Activated naive CD4-positive, alpha-beta T cell treated with anti-CD3 and anti-CD28 coated beads for 36 hours (primary cell): ENCODE measurements at regions not wholly inside any gene's neighbourhood (a gene's known extent, or its start where the extent isn't known, plus 50 kb on each side); places are given as distances from the start of the nearest gene placed in this dataset.

Experiments used
- CTCF ChIA-PET: fragments of 350-600 bp; sonication (Branson Sonifier 250); formaldehyde crosslinking; loops from one replicate; lab custom pipeline; 2021; ENCODE audit warnings: antibody characterized with exemption; lab: Charles Lee
- DNase-seq: peaks from one replicate; pipeline ENCODE4 v3.0.0-alpha.2; 2020
- H3K27ac Mint-ChIP-seq: one replicate; pipeline ENCODE4 v1.8.0; 2021; ENCODE audit warnings: mild to moderate bottlenecking, mixed read lengths
- H3K27me3 Mint-ChIP-seq: one replicate; pipeline ENCODE4 v1.8.0; 2021; ENCODE audit warnings: low read depth, mixed read lengths
- H3K36me3 Mint-ChIP-seq: one replicate; pipeline ENCODE4 v1.8.0; 2021; ENCODE audit warnings: low read depth, mixed read lengths
- H3K4me1 Mint-ChIP-seq: one replicate; pipeline ENCODE4 v1.8.0; 2021; ENCODE audit warnings: low read depth, mixed read lengths
- H3K4me3 Mint-ChIP-seq: one replicate; pipeline ENCODE4 v1.8.0; 2021; ENCODE audit warnings: mild to moderate bottlenecking, moderate library complexity, mixed read lengths
- H3K9me3 Mint-ChIP-seq: one replicate; pipeline ENCODE4 v1.8.0; 2021; ENCODE audit warnings: mixed read lengths
- intact Hi-C: fragments of 100-400 bp; cut with micrococcal nuclease; formaldehyde crosslinking; loops from one replicate; pipeline ENCODE4 v1.15.1; 2023

DNA sequence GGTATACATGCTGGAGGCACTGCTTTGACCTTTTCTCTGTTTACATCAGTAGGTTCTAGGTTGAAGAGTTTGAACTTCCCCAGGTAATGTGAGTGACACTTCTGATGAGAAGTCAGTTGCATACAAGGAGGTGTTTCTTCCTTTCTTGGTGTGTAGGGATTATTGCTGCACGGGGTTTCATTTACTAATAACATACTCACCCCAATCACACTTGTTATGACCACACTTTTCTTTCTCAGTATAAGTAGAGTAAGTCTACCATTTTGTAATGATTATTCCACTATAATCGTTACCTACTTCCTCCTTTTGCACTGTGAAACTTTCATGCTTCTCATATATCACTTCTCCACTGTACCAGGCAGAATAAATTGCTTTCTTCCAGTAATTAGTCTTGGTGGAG is 138.0 kb downstream of the TNFSF13B start:
- intact Hi-C loops = loop anchor here (1.0 to 5.0 kb wide), 4 partner anchors 8 to 1370 kb away; partner anchors contain the start of genes ABHD13 and LIG4
- no peak overlapping the region for H3K27ac Mint-ChIP-seq
- no peak for DNase-seq
- no peak overlapping the region for H3K4me3 Mint-ChIP-seq
- no peaks in the 10 kb centered on the region for H3K27me3 Mint-ChIP-seq
- H3K4me1 Mint-ChIP-seq = peaks cover 45% of the 10 kb centered on the region
- H3K36me3 Mint-ChIP-seq = no peaks in the 10 kb centered on the region
- CTCF ChIA-PET = no interaction called here
- H3K9me3 Mint-ChIP-seq = no peaks in the 10 kb centered on the region

DNA sequence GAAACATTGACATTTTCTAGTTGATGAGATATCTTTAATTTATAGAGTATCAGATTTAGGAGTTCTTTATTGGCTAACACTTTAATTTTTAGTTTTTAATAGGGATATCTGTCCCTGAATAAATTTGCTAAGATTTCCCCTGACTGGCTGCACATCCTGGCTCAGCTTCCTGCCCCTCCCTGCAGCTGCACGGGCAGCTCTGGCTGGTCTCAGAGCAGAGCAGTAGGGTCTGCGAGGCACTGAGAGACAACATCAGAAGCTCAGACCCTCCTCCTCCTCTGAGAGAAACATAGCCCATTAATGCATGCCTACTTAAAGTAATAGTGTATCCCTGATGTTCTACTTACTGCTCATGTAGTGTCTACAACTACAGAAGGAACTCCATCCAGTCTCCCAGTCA is 139.2 kb downstream of the TNFSF13B start:
- Mint-ChIP-seq H3K27me3 (no peaks in the 10 kb centered on the region), H3K4me1 (peaks cover 51% of the 10 kb centered on the region), H3K36me3 (no peaks in the 10 kb centered on the region), H3K4me3 (no peak overlapping the region), H3K9me3 (peaks cover 3% of the 10 kb centered on the region), H3K27ac (no peak overlapping the region)
- DNase-seq = peak; percentile 28
- intact Hi-C loops = loop anchor here (5.0 kb wide), 3 partner anchors 86 to 1369 kb away; partner anchors contain the start of genes ABHD13 and LIG4
- CTCF ChIA-PET = no interaction called here

DNA sequence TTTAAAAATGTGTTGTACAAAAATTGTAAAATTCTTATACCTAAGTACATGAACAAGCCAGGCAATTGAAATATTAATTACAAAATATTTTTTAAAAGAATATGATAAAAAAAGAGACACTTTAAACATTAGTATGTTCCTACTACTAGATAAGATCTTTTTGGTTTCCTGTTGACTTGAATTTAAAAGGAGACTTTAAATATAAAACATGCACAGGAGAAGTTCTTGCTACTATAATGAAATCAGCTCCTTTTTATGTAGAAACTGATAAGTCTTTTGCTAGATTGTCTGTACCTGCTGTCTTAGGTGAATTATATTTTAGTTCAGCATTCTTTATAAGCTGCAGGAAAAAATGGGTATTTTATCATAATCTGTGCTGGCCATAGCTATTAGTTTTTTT is 140.2 kb downstream of the TNFSF13B start:
- intact Hi-C loops = loop anchor here (5.0 kb wide), 3 partner anchors 87 to 1368 kb away; partner anchors contain the start of genes ABHD13 and LIG4
- Mint-ChIP-seq H3K27ac (no peak overlapping the region), H3K4me1 (peaks cover 57% of the 10 kb centered on the region), H3K4me3 (no peak overlapping the region), H3K9me3 (peaks cover 3% of the 10 kb centered on the region), H3K27me3 (no peaks in the 10 kb centered on the region), H3K36me3 (no peaks in the 10 kb centered on the region)
- DNase-seq = no peak
- CTCF ChIA-PET = interaction anchor here (0.6 kb wide), 1 partner anchor 254 kb away, joined by 3 read pairs; no protein-coding TSS in a partner anchor

DNA sequence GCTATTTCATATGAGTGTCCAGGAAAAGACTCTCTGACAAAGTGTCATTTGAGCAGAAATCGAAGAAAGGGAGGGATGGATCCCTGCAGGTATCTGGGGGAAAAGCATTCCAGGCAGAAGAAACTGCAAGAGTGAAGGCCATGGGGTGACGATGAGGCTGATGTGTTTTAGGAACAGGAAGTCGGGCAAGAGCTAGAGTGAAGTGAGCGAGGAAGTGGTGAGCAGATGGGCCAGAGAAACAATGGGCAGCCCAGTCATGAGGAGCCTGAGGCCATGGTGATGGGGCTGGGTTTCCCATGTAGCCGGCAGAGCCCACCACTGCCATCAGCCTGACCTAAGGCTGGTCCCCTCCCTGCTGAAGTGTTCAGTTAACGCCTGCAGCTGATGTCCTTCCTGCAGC is 150.2 kb downstream of the TNFSF13B start:
- CTCF ChIA-PET = no interaction called here
- H3K27me3 Mint-ChIP-seq = no peaks in the 10 kb centered on the region
- peaks cover 15% of the 10 kb centered on the region for H3K9me3 Mint-ChIP-seq
- peaks cover 13% of the 10 kb centered on the region for H3K4me1 Mint-ChIP-seq
- no peak for DNase-seq
- no peak overlapping the region for H3K27ac Mint-ChIP-seq
- intact Hi-C loops = no loop called here
- H3K36me3 Mint-ChIP-seq = peaks cover 3% of the 10 kb centered on the region
- H3K4me3 Mint-ChIP-seq = no peak overlapping the region

DNA sequence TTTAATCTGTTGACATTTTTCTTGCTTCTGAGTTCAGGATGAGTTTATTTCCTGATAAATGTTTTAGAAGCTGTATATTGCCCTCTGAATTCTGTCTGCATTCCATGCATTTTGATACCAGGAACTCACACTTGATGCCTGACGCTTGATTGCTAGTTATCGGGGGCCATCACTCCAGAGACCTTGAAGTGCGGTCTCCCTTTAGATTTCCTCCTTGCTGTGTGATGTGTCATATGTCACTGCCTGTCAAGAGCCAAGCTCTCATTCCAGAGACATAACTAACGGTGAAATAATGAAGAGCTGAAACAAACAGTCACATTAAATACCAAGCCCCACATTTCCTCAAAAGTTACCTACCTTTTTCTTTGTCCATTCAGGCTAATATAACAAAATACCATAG is 155.5 kb downstream of the TNFSF13B start:
- Mint-ChIP-seq H3K4me3 (no peak overlapping the region), H3K27me3 (no peaks in the 10 kb centered on the region), H3K9me3 (no peaks in the 10 kb centered on the region), H3K27ac (no peak overlapping the region), H3K4me1 (peaks cover 6% of the 10 kb centered on the region), H3K36me3 (no peaks in the 10 kb centered on the region)
- no peak for DNase-seq
- intact Hi-C loops = no loop called here
- CTCF ChIA-PET = no interaction called here

DNA sequence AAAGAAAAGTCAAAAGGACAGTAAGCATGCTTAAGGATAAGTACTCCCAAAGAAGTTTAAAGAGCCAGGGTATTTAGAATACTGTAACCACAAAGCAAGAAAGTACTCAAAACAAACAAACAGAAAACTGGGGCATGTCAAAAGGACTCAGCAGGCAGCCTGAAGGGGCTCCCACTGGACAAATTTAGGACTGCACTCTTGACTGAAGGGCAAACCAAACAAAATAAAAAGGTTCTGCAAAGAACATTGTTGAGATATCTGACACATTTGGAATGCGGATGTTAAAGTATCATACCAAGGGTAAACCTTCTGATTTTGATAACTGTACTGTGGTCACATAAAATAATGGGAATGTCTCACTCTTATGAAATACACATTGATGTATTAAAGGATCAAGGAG is 157.4 kb downstream of the TNFSF13B start:
- no peak overlapping the region for H3K27ac Mint-ChIP-seq
- CTCF ChIA-PET = no interaction called here
- H3K9me3 Mint-ChIP-seq = no peaks in the 10 kb centered on the region
- H3K27me3 Mint-ChIP-seq = no peaks in the 10 kb centered on the region
- H3K4me1 Mint-ChIP-seq = peaks cover 6% of the 10 kb centered on the region
- H3K4me3 Mint-ChIP-seq = no peak overlapping the region
- intact Hi-C loops = no loop called here
- DNase-seq = no peak
- H3K36me3 Mint-ChIP-seq = no peaks in the 10 kb centered on the region

DNA sequence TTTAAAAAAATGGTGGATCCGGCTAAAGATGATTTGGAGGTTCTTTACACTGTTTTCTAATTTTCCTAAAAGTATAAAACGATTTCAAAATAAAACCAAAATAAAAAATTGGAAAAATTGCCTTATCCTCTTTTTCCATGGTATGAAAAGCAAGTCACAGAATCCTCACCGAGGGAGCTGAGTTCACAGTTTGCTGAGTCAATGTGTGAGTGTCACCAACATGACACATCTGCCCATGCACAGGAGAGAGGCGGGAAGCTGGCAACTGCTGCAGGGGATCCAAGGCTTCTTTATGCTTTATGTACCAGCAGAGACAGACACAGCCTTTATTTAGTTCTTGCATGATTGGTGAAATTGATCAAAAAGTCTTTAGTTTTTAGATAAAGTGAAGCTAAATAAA is 157.8 kb downstream of the TNFSF13B start:
- intact Hi-C loops = no loop called here
- H3K4me3 Mint-ChIP-seq = no peak overlapping the region
- no peaks in the 10 kb centered on the region for H3K9me3 Mint-ChIP-seq
- no peaks in the 10 kb centered on the region for H3K27me3 Mint-ChIP-seq
- no peak overlapping the region for H3K27ac Mint-ChIP-seq
- no peak for DNase-seq
- peaks cover 6% of the 10 kb centered on the region for H3K4me1 Mint-ChIP-seq
- no peaks in the 10 kb centered on the region for H3K36me3 Mint-ChIP-seq
- CTCF ChIA-PET = no interaction called here

DNA sequence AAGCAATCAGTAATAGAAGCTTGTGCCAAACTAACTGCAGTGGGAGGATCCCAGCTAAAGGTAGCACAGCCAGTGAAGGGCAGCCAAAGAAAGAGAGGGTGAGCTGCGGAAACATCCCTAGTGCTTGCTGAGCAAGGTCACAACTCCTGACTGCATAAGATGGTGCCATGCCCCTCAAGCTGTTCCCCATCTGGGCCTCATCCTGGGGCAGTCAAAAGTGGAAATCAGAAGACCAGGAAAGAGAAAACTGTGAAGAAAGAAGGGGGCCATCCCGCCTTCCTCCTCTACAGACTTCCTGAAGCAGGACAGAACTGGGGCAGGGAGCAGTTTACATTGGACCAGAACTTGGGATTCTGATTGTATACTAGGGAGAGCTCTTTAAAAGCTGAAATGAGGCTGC is 159.2 kb downstream of the TNFSF13B start:
- Mint-ChIP-seq H3K9me3 (no peaks in the 10 kb centered on the region), H3K4me3 (no peak overlapping the region), H3K36me3 (no peaks in the 10 kb centered on the region), H3K27ac (no peak overlapping the region), H3K4me1 (no peaks in the 10 kb centered on the region), H3K27me3 (no peaks in the 10 kb centered on the region)
- intact Hi-C loops = no loop called here
- no peak for DNase-seq
- CTCF ChIA-PET = interaction anchor here (0.7 kb wide), 1 partner anchor 41 kb away, joined by 3 read pairs; no protein-coding TSS in a partner anchor

DNA sequence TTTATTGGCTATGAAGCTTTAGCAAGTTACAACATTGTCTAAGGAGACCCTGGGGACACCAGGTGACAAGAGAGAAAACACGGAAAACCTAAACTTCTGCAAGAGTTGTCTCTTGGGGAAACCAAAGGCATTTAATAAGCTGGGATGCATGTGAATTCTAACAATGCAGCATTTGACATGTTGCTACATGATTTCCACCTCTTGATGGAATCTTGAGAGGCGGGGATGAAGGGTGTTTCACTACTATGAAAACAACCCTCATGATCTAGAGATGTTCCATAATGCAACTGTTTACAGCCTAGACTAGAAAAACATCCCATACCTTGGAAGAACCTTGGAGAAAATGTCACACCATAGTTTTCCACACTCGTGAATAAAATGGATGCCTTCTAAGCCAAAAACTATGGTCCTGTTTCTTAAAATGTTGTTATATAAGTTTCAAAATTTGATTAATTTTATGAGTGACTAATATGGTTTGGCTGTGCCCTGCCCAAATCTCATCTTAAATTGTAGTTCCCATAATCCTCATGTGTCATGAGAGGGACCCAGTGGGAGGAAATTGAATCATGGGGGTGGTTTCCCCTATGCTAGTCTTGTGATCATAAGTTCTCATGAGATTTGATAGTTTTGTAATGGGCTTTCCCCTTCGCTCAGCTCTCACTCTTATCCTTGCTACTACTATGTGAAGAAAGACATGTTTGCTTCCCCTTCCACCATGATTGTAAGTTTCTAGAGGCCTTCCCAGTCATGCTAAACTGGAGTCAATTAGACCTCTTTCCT is 164.6 kb downstream of the TNFSF13B start:
- Mint-ChIP-seq H3K4me1 (no peaks in the 10 kb centered on the region), H3K4me3 (no peak overlapping the region), H3K27me3 (no peaks in the 10 kb centered on the region), H3K36me3 (no peaks in the 10 kb centered on the region), H3K9me3 (peaks cover 2% of the 10 kb centered on the region), H3K27ac (no peak overlapping the region)
- no peak for DNase-seq
- CTCF ChIA-PET = no interaction called here
- intact Hi-C loops = no loop called here

DNA sequence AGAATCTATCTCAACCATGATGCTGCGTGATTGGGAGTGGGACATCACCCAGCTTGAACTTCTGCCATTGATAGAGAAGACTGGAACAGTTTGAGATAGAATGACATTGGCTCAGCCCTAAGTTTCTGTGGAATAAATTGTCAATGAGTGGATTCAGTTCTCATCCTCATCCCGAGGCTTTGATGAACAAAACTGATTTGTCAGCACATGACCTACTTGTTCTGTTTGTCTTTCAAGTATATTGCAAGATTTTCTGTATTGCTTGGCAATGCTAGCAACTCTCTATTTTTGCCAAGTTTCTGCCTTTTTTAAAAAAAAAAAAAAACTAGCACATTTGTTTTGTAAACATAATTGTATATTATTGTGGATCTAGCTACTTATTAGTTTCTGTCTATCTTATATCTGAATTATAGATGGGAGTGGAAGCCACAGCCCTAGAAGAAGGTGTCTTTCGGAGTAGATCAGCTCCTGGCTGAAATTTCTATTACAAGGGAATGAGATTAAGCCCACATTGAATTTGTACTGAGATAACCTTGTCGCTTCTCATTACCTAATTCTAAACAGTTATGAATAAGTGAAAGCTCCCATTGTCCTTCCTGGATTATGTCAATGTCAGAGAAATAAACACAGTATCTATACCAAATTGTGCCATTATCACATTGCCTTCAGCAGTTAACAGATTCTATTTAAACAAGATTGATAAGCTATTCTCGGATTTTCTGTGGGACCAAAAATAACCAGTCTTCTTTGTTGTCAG is 166.1 kb downstream of the TNFSF13B start:
- Mint-ChIP-seq H3K36me3 (no peaks in the 10 kb centered on the region), H3K4me1 (no peaks in the 10 kb centered on the region), H3K9me3 (peaks cover 2% of the 10 kb centered on the region), H3K4me3 (no peak overlapping the region), H3K27me3 (no peaks in the 10 kb centered on the region), H3K27ac (no peak overlapping the region)
- CTCF ChIA-PET = no interaction called here
- intact Hi-C loops = no loop called here
- no peak for DNase-seq

DNA sequence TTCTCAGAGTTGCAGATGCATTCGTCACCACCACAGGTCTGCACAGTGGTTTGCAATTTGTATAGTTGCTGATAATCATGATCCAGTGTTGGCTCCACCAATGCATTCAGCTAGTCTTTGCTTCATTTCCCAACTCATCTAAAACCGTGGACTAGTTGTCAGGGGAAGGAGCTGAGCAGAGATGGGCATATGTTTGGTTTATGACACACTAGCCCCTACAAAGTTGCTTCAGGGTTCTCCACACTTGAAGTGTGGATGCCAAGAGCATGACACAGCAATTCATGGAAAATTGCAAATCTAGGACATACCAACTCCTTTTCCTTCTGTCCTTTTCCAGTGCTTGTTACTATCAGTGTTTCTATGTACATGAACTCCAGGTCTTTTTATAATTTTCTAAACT is 168.0 kb downstream of the TNFSF13B start:
- Mint-ChIP-seq H3K27ac (no peak overlapping the region), H3K4me3 (no peak overlapping the region), H3K9me3 (peaks cover 4% of the 10 kb centered on the region), H3K4me1 (no peaks in the 10 kb centered on the region), H3K27me3 (no peaks in the 10 kb centered on the region), H3K36me3 (no peaks in the 10 kb centered on the region)
- intact Hi-C loops = no loop called here
- no peak for DNase-seq
- CTCF ChIA-PET = no interaction called here

DNA sequence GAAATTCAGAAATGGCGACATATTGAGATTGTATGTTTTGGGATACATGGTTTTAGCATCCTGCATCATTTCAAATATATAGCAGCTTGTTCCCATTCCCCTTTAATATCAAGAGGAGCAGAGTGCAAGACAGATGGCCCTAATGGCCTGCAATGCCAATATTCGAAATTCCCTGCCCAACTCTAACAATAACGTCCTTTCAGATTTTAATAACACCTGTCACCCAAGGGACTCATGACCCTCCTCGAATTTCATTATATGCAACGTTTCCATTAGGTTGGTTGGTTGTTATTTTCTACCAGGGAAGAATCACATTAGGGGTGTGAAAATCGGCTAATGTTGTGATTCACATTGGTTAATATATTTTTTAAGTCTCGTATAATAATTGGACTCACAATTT is 170.0 kb downstream of the TNFSF13B start:
- intact Hi-C loops = no loop called here
- H3K27me3 Mint-ChIP-seq = no peaks in the 10 kb centered on the region
- CTCF ChIA-PET = no interaction called here
- H3K9me3 Mint-ChIP-seq = peaks cover 3% of the 10 kb centered on the region
- no peak overlapping the region for H3K4me3 Mint-ChIP-seq
- no peaks in the 10 kb centered on the region for H3K36me3 Mint-ChIP-seq
- DNase-seq = no peak
- H3K4me1 Mint-ChIP-seq = no peaks in the 10 kb centered on the region
- no peak overlapping the region for H3K27ac Mint-ChIP-seq

DNA sequence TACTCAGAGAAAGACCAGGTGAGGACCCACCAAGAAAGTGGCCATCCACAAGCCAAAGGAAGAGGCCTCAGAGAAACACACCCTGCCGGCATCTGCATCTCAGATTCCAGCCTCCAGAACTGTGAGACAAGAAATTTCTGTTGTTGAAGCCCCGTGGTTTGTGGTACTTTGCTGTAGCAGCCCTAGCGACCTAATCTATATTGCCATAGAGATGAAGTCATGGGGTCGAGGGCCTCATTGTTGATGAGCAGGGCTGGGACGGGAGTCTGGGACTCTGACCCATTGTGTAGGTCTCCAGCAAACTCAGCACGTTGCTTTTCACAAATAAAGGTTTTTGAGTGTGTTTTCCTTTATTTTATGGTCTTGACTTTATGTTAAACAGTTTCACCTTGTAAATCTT is 174.9 kb downstream of the TNFSF13B start:
- H3K27me3 Mint-ChIP-seq = no peaks in the 10 kb centered on the region
- DNase-seq = no peak
- H3K4me1 Mint-ChIP-seq = no peaks in the 10 kb centered on the region
- H3K27ac Mint-ChIP-seq = no peak overlapping the region
- H3K9me3 Mint-ChIP-seq = peaks cover 3% of the 10 kb centered on the region
- no peak overlapping the region for H3K4me3 Mint-ChIP-seq
- H3K36me3 Mint-ChIP-seq = no peaks in the 10 kb centered on the region
- CTCF ChIA-PET = no interaction called here
- intact Hi-C loops = no loop called here
